HEK293 (cell line): ENCODE measurements at regions not wholly inside any gene's neighbourhood (a gene's known extent, or its start where the extent isn't known, plus 50 kb on each side); places are given as distances from the start of the nearest gene placed in this dataset.

Experiments used
- CTCF ChIA-PET: fragments of 350-600 bp; formaldehyde crosslinking; extraction: SDS; loops from one replicate; lab custom pipeline; 2021; ENCODE audit warnings: antibody characterized with exemption; lab: Yijun Ruan, JAX
- POLR2A ChIA-PET: fragments of 300-600 bp; formaldehyde crosslinking; extraction: SDS; loops from one replicate; lab custom pipeline; 2020; ENCODE audit warnings: antibody characterized with exemption, inconsistent platforms; lab: Yijun Ruan, JAX
- H3K27ac ChIP-seq: fragments of 200-500 bp; sonication (Bioruptor generic); 2 replicates; pipeline ENCODE4 v1.5.1; 2014; ENCODE audit warnings: low read depth, low read length, control low read depth, inconsistent platforms; ENCODE audit errors: extremely low read depth
- H3K36me3 ChIP-seq, 2 experiments: fragments of 200-500 bp in 1 of 2; sonication (Bioruptor generic) in 1 of 2; 1 replicate in 1 of 2; 2 replicates in 1 of 2; pipeline ENCODE4 v1.5.1; 2014 to 2017; ENCODE audit warnings: inconsistent platforms in 2 of 2, low read length in 2 of 2; ENCODE audit not compliant: control insufficient read depth in 2 of 2, insufficient read depth in 1 of 2
- H3K4me1 ChIP-seq: fragments of 200-500 bp; sonication (Bioruptor generic); 2 replicates; pipeline ENCODE4 v1.5.1; 2014; ENCODE audit warnings: mild to moderate bottlenecking, low read length, inconsistent platforms; ENCODE audit not compliant: control insufficient read depth, insufficient read depth
- H3K4me3 ChIP-seq: 2 replicates; pipeline ENCODE4 v1.5.1; 2011; ENCODE audit warnings: low read depth, mild to moderate bottlenecking, control low read depth, low read length, moderate library complexity
- H3K9me3 ChIP-seq: fragments of 200-500 bp; sonication (Bioruptor generic); 2 replicates; pipeline ENCODE4 v1.5.1; 2014; ENCODE audit warnings: low read depth, low read length, inconsistent platforms; ENCODE audit not compliant: control insufficient read depth, insufficient read depth
- GLI4 ChIP-seq: fragments of 450-650 bp; formaldehyde crosslinking; IDR thresholded peaks from 2 replicates; pipeline ENCODE4 v1.5.1; 2016; ENCODE audit warnings: missing biosample characterization, missing genetic modification characterization
- KLF1 ChIP-seq: fragments of 450-650 bp; formaldehyde crosslinking; IDR thresholded peaks from 2 replicates; pipeline ENCODE4 v1.5.1; 2016; ENCODE audit warnings: missing biosample characterization, missing genetic modification characterization
- KLF10 ChIP-seq: fragments of 450-650 bp; IDR thresholded peaks from 2 replicates; pipeline ENCODE4 v1.5.1; 2018; ENCODE audit warnings: missing biosample characterization, mild to moderate bottlenecking, missing genetic modification characterization
- KLF8 ChIP-seq: fragments of 450-650 bp; formaldehyde crosslinking; IDR thresholded peaks from 2 replicates; pipeline ENCODE4 v1.5.1; 2016; ENCODE audit warnings: missing biosample characterization, missing genetic modification characterization
- MYNN ChIP-seq: fragments of 450-650 bp; formaldehyde crosslinking; IDR thresholded peaks from 2 replicates; pipeline ENCODE4 v1.5.1; 2016; ENCODE audit warnings: missing biosample characterization, missing genetic modification characterization, borderline replicate concordance
- REPIN1 ChIP-seq: fragments of 450-650 bp; formaldehyde crosslinking; IDR thresholded peaks from 2 replicates; pipeline ENCODE4 v1.5.1; 2017; ENCODE audit warnings: missing biosample characterization, missing genetic modification characterization, low read depth
- SP2 ChIP-seq: fragments of 450-650 bp; formaldehyde crosslinking; IDR thresholded peaks from 2 replicates; pipeline ENCODE4 v1.5.1; 2016; ENCODE audit warnings: missing biosample characterization, missing genetic modification characterization
- ZBTB44 ChIP-seq: fragments of 450-650 bp; IDR thresholded peaks from 2 replicates; pipeline ENCODE4 v1.5.1; 2018; ENCODE audit warnings: missing biosample characterization, mild to moderate bottlenecking, missing genetic modification characterization
- ZBTB48 ChIP-seq: fragments of 450-650 bp; formaldehyde crosslinking; IDR thresholded peaks from 2 replicates; pipeline ENCODE4 v1.5.1; 2016; ENCODE audit warnings: missing biosample characterization, missing genetic modification characterization
- ZNF138 ChIP-seq: fragments of 450-650 bp; formaldehyde crosslinking; IDR thresholded peaks from 2 replicates; pipeline ENCODE4 v1.5.1; 2016; ENCODE audit warnings: missing biosample characterization, missing genetic modification characterization, borderline replicate concordance
- ZNF148 ChIP-seq: fragments of 450-650 bp; formaldehyde crosslinking; IDR thresholded peaks from 2 replicates; pipeline ENCODE4 v1.5.0; 2017; ENCODE audit warnings: missing biosample characterization, missing genetic modification characterization, borderline replicate concordance
- ZNF248 ChIP-seq: fragments of 450-650 bp; formaldehyde crosslinking; IDR thresholded peaks from 2 replicates; pipeline ENCODE4 v1.5.1; 2017; ENCODE audit warnings: missing biosample characterization, missing genetic modification characterization
- ZNF391 ChIP-seq: fragments of 450-650 bp; formaldehyde crosslinking; IDR thresholded peaks from 2 replicates; pipeline ENCODE4 v1.5.1; 2016; ENCODE audit warnings: low read depth, missing biosample characterization, missing genetic modification characterization, borderline replicate concordance
- ZNF416 ChIP-seq: fragments of 450-650 bp; formaldehyde crosslinking; IDR thresholded peaks from 2 replicates; pipeline ENCODE4 v1.5.1; 2016; ENCODE audit warnings: missing biosample characterization, missing genetic modification characterization
- ZNF426 ChIP-seq: fragments of 450-650 bp; formaldehyde crosslinking; IDR thresholded peaks from 2 replicates; pipeline ENCODE4 v1.5.1; 2017; ENCODE audit warnings: missing biosample characterization, missing genetic modification characterization, mild to moderate bottlenecking, inconsistent platforms, moderate library complexity
- ZNF501 ChIP-seq: fragments of 450-650 bp; formaldehyde crosslinking; IDR thresholded peaks from 2 replicates; pipeline ENCODE4 v1.5.1; 2016; ENCODE audit warnings: missing biosample characterization, missing genetic modification characterization
- ZNF514 ChIP-seq: fragments of 450-650 bp; formaldehyde crosslinking; IDR thresholded peaks from 2 replicates; pipeline ENCODE4 v1.5.1; 2016; ENCODE audit warnings: missing biosample characterization, missing genetic modification characterization
- ZNF521 ChIP-seq: fragments of 450-650 bp; formaldehyde crosslinking; IDR thresholded peaks from 2 replicates; pipeline ENCODE4 v1.5.1; 2017; ENCODE audit warnings: missing biosample characterization, mild to moderate bottlenecking, missing genetic modification characterization
- ZNF549 ChIP-seq: fragments of 450-650 bp; IDR thresholded peaks from 2 replicates; pipeline ENCODE4 v1.5.1; 2018; ENCODE audit warnings: missing biosample characterization, missing genetic modification characterization, mild to moderate bottlenecking, inconsistent platforms, moderate library complexity
- ZNF558 ChIP-seq: fragments of 450-650 bp; formaldehyde crosslinking; IDR thresholded peaks from 2 replicates; pipeline ENCODE4 v1.5.1; 2016; ENCODE audit warnings: missing biosample characterization, missing genetic modification characterization
- ZNF561 ChIP-seq: fragments of 450-650 bp; IDR thresholded peaks from 2 replicates; pipeline ENCODE4 v1.5.1; 2018; ENCODE audit warnings: missing biosample characterization, missing genetic modification characterization, borderline replicate concordance
- ZSCAN5A ChIP-seq: fragments of 450-650 bp; formaldehyde crosslinking; IDR thresholded peaks from 2 replicates; pipeline ENCODE4 v1.5.1; 2016; ENCODE audit warnings: missing biosample characterization, missing genetic modification characterization
- TF ChIP-seq, protein P1 (sequence below): fragments of 450-650 bp; formaldehyde crosslinking; IDR thresholded peaks from 2 replicates; pipeline ENCODE4 v1.5.1; 2016; ENCODE audit warnings: missing biosample characterization, missing genetic modification characterization
- TF ChIP-seq, protein P2 (sequence below): fragments of 450-650 bp; formaldehyde crosslinking; IDR thresholded peaks from 2 replicates; pipeline ENCODE4 v1.5.1; 2016; ENCODE audit warnings: missing biosample characterization, missing genetic modification characterization
- TF ChIP-seq, protein P3 (sequence below): fragments of 450-650 bp; formaldehyde crosslinking; IDR thresholded peaks from 2 replicates; pipeline ENCODE4 v1.5.1; 2016; ENCODE audit warnings: missing biosample characterization, missing genetic modification characterization

- ChIA-PET CTCF (no interaction called here), POLR2A (no interaction called here)
- 0 out of 2 replicates have a peak, but pooled peaks cover 2% of the 10 kb centered on the region for H3K9me3 ChIP-seq
- no peaks in the 10 kb centered on the region for H3K4me1 ChIP-seq
- no peak overlapping the region for H3K27ac ChIP-seq
- TF ChIP-seq ZNF558 (tag by site-specific recombination) (no peak), KLF8 (no peak), KLF1 (tag by site-specific recombination) (no peak), KLF10 (tag by site-specific recombination) (no peak), ZNF391 (no peak), ZNF501 (tag by site-specific recombination) (no peak), GLI4 (tag by site-specific recombination) (no peak)
- no peaks in the 10 kb centered on the region for H3K36me3 ChIP-seq
- no peak overlapping the region for H3K4me3 ChIP-seq
Measured at GRCh38 chr5:179468696-179469095, 81.7 kb upstream of the RUFY1 start.

GRCh38 chr5:179467441-179467840 is 82.9 kb upstream of the RUFY1 start:
- Histone ChIP-seq H3K4me3 (no peak overlapping the region), H3K27ac (no peak overlapping the region), H3K4me1 (no peaks in the 10 kb centered on the region)
- CTCF ChIA-PET, result no interaction called here
- no peak for TF ChIP-seq MYNN (tag by site-specific recombination)
- TF ChIP-seq, protein P1, sequence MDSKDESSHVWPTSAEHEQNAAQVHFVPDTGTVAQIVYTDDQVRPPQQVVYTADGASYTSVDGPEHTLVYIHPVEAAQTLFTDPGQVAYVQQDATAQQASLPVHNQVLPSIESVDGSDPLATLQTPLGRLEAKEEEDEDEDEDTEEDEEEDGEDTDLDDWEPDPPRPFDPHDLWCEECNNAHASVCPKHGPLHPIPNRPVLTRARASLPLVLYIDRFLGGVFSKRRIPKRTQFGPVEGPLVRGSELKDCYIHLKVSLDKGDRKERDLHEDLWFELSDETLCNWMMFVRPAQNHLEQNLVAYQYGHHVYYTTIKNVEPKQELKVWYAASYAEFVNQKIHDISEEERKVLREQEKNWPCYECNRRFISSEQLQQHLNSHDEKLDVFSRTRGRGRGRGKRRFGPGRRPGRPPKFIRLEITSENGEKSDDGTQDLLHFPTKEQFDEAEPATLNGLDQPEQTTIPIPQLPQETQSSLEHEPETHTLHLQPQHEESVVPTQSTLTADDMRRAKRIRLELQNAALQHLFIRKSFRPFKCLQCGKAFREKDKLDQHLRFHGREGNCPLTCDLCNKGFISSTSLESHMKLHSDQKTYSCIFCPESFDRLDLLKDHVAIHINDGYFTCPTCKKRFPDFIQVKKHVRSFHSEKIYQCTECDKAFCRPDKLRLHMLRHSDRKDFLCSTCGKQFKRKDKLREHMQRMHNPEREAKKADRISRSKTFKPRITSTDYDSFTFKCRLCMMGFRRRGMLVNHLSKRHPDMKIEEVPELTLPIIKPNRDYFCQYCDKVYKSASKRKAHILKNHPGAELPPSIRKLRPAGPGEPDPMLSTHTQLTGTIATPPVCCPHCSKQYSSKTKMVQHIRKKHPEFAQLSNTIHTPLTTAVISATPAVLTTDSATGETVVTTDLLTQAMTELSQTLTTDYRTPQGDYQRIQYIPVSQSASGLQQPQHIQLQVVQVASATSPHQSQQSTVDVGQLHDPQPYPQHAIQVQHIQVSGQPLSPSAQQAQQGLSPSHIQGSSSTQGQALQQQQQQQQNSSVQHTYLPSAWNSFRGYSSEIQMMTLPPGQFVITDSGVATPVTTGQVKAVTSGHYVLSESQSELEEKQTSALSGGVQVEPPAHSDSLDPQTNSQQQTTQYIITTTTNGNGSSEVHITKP (tag by site-specific recombination), result no peak
- TF ChIP-seq ZBTB48 (tag by site-specific recombination), result no peak
- TF ChIP-seq, protein P2, sequence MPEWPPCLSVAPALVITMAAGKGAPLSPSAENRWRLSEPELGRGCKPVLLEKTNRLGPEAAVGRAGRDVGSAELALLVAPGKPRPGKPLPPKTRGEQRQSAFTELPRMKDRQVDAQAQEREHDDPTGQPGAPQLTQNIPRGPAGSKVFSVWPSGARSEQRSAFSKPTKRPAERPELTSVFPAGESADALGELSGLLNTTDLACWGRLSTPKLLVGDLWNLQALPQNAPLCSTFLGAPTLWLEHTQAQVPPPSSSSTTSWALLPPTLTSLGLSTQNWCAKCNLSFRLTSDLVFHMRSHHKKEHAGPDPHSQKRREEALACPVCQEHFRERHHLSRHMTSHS, result no peak
- no peak for TF ChIP-seq ZNF416 (tag by site-specific recombination)
- no peak for TF ChIP-seq ZBTB44 (tag by site-specific recombination)
- no peak for TF ChIP-seq ZNF549 (tag by site-specific recombination)
- TF ChIP-seq ZNF561 (tag by site-specific recombination), result no peak
- no peak for TF ChIP-seq ZNF248 (tag by site-specific recombination)
- no peak for TF ChIP-seq ZNF514
- no peak for TF ChIP-seq ZNF391
- TF ChIP-seq, protein P3, sequence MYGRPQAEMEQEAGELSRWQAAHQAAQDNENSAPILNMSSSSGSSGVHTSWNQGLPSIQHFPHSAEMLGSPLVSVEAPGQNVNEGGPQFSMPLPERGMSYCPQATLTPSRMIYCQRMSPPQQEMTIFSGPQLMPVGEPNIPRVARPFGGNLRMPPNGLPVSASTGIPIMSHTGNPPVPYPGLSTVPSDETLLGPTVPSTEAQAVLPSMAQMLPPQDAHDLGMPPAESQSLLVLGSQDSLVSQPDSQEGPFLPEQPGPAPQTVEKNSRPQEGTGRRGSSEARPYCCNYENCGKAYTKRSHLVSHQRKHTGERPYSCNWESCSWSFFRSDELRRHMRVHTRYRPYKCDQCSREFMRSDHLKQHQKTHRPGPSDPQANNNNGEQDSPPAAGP (tag by site-specific recombination), result no peak
- TF ChIP-seq ZNF521, result no peak
- TF ChIP-seq ZSCAN5A (tag by site-specific recombination), result no peak
- no peak for TF ChIP-seq ZNF426 (tag by site-specific recombination)
- TF ChIP-seq ZNF138 (tag by site-specific recombination), result no peak
- no peak for TF ChIP-seq ZNF148 (tag by site-specific recombination)
- TF ChIP-seq KLF10 (tag by site-specific recombination), result no peak
- TF ChIP-seq SP2 (tag by site-specific recombination), result no peak
- no peak for TF ChIP-seq REPIN1 (tag by site-specific recombination)
- TF ChIP-seq, all 188 proteins: peak for 0
- Histone ChIP-seq H3K9me3 (0 out of 2 replicates have a peak, but pooled peaks cover 2% of the 10 kb centered on the region), H3K36me3 (no peaks in the 10 kb centered on the region)
- POLR2A ChIA-PET, result no interaction called here
